GM23248 (cell line): ENCODE measurements at regions not wholly inside any gene's neighbourhood (a gene's known extent, or its start where the extent isn't known, plus 50 kb on each side); places are given as distances from the start of the nearest gene placed in this dataset.
"Not testable (repeated sequence)": the region's sequence is repeated elsewhere in the genome, so short reads cannot be mapped to it uniquely, and the experiment has no call there.

Experiments
- EZH2 ChIP-seq: fragments of 200-600 bp; sonication (generic); IDR thresholded peaks from 2 replicates; pipeline ENCODE4 v1.6.1; 2018; ENCODE audit warnings: antibody characterized with exemption, mild to moderate bottlenecking; ENCODE audit not compliant: insufficient read depth, poor library complexity, severe bottlenecking
- EZH2phosphoT487 ChIP-seq: fragments of 200-600 bp; sonication (generic); IDR thresholded peaks from 2 replicates; pipeline ENCODE4 v1.6.1; 2018; ENCODE audit warnings: antibody characterized with exemption, moderate library complexity, mild to moderate bottlenecking, low read depth; ENCODE audit not compliant: insufficient read depth

DNA sequence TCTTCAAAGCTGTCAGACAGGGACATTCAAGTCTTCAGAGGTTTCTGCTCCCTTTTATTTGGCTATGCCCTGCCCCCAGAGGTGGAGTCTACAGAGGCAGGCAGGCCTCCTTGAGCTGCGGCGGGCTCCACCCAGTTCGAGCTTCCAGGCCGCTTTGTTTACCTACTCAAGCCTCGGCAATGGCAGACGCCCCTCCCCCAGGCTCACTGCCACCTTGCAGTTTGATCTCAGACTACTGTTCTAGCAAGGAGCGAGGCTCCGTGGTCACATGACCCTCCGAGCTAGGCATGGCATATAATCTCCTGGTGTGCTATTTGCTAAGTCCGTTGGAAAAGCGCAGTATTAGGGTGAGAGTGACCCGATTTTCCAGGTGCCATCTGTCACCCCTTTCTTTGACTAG, 462.6 kb upstream of the HS3ST5 start:
- not testable (repeated sequence) for TF ChIP-seq EZH2phosphoT487, EZH2
